ENCODE measurements at regions not wholly inside any gene's neighbourhood (a gene's known extent, or its start where the extent isn't known, plus 50 kb on each side); places are given as distances from the start of the nearest gene placed in this dataset.
A peak's percentile ranks its signal among the peaks of the same experiment; 100 is the strongest.
"Not testable (repeated sequence)": the region's sequence is repeated elsewhere in the genome, so short reads cannot be mapped to it uniquely, and the experiment has no call there.

- no peak for DNase-seq
Measured at GRCh38 chr2:144003460-144004075, 516.4 kb downstream of the ZEB2 start.

GRCh38 chr2:143996974-143997373 lies 522.9 kb downstream of the ZEB2 start:
- no peak for DNase-seq

GRCh38 chr2:143994961-143995360 lies 525.0 kb downstream of the ZEB2 start:
- peak; percentile 5 for DNase-seq

GRCh38 chr2:143991596-143991995 lies 528.3 kb downstream of the ZEB2 start:
- not testable (repeated sequence) for DNase-seq

GRCh38 chr2:143988082-143988481 lies 531.8 kb downstream of the ZEB2 start:
- peak; percentile 5 for DNase-seq

GRCh38 chr2:143981428-143981827 lies 538.5 kb downstream of the ZEB2 start:
- DNase-seq: no peak

GRCh38 chr2:143977356-143977755 lies 542.6 kb downstream of the ZEB2 start:
- no peak for DNase-seq

GRCh38 chr2:143975216-143975615 lies 544.7 kb downstream of the ZEB2 start:
- DNase-seq: no peak

GRCh38 chr2:143974262-143974661 lies 545.7 kb downstream of the ZEB2 start:
- DNase-seq: peak; percentile 52

GRCh38 chr2:143968860-143969259 lies 551.1 kb downstream of the ZEB2 start:
- DNase-seq: no peak

- no peak for DNase-seq
Measured at GRCh38 chr2:143968360-143968759, 551.6 kb downstream of the ZEB2 start.

- DNase-seq: no peak
Measured at GRCh38 chr2:143965493-143966164, 554.3 kb downstream of the ZEB2 start.

GRCh38 chr2:143964891-143965290 lies 555.0 kb downstream of the ZEB2 start:
- DNase-seq: no peak

GRCh38 chr2:143960177-143960576 lies 559.7 kb downstream of the ZEB2 start:
- peak; percentile 22 for DNase-seq

GRCh38 chr2:143957321-143957720 lies 562.6 kb downstream of the ZEB2 start:
- no peak for DNase-seq

GRCh38 chr2:143955401-143956065 lies 564.4 kb downstream of the ZEB2 start:
- DNase-seq: peak; percentile 85

GRCh38 chr2:143954844-143955243 lies 565.1 kb downstream of the ZEB2 start:
- no peak for DNase-seq

- peak; percentile 65 for DNase-seq
Measured at GRCh38 chr2:143954186-143954585, 565.7 kb downstream of the ZEB2 start.

GRCh38 chr2:143953451-143954030 lies 566.4 kb downstream of the ZEB2 start:
- DNase-seq: peak; percentile 10

GRCh38 chr2:143952536-143952935 lies 567.4 kb downstream of the ZEB2 start:
- no peak for DNase-seq

GRCh38 chr2:143950704-143951103 lies 569.2 kb downstream of the ZEB2 start:
- peak; percentile 18 for DNase-seq

GRCh38 chr2:143949121-143949848 lies 570.6 kb downstream of the ZEB2 start:
- DNase-seq: peak; percentile 68

- DNase-seq: no peak
Measured at GRCh38 chr2:143948710-143949109, 571.2 kb downstream of the ZEB2 start.

Measured in HCEC 1CT (cell line).